GM12878 (cell line): ENCODE measurements at regions not wholly inside any gene's neighbourhood (a gene's known extent, or its start where the extent isn't known, plus 50 kb on each side); places are given as distances from the start of the nearest gene placed in this dataset.

ENCODE experiments used
- CHD1 ChIP-seq: IDR thresholded peaks from 2 replicates; pipeline ENCODE4 v1.6.1; 2012; ENCODE audit warnings: low read depth, low read length, improper control_type of control experiment
- CHD4 ChIP-seq: fragments of 200-600 bp; sonication (generic); IDR thresholded peaks from 2 replicates; pipeline ENCODE4 v1.6.1; 2016; ENCODE audit warnings: mild to moderate bottlenecking
- CTCF ChIP-seq, 3 experiments: IDR thresholded peaks in 2 of 3; conservative IDR thresholded peaks in 1 of 3; 2 replicates each; pipeline ENCODE4 v1.5.1; 2011; ENCODE audit warnings: low read depth in 3 of 3, low read length in 3 of 3, mild to moderate bottlenecking in 3 of 3, control low read depth in 2 of 3, moderate library complexity in 2 of 3, inconsistent platforms in 1 of 3, mixed read lengths in 1 of 3; ENCODE audit not compliant: control insufficient read depth in 2 of 3, insufficient read depth in 1 of 3; ENCODE audit errors: extremely low read depth in 1 of 3
- FOS ChIP-seq: IDR thresholded peaks from 3 replicates; pipeline ENCODE4 v1.6.1; 2011; ENCODE audit warnings: borderline replicate concordance; ENCODE audit not compliant: insufficient read length; ENCODE audit errors: extremely low read depth
- MLLT1 ChIP-seq: fragments of 450-650 bp; IDR thresholded peaks from 2 replicates; pipeline ENCODE4 v1.6.1; 2016; ENCODE audit warnings: mild to moderate bottlenecking
- RAD51 ChIP-seq: fragments of 450-650 bp; IDR thresholded peaks from 2 replicates; pipeline ENCODE4 v1.6.1; 2016; ENCODE audit warnings: moderate library complexity, mild to moderate bottlenecking, inconsistent platforms
- REST ChIP-seq: IDR thresholded peaks from 2 replicates; pipeline ENCODE4 v1.6.1; 2012; ENCODE audit warnings: mild to moderate bottlenecking, low read depth, low read length
- SPI1 ChIP-seq: IDR thresholded peaks from 2 replicates; pipeline ENCODE4 v1.6.1; 2011; ENCODE audit warnings: low read depth, mild to moderate bottlenecking, low read length, moderate library complexity, borderline replicate concordance; ENCODE audit not compliant: insufficient read depth

- no peak for TF ChIP-seq SPI1
- TF ChIP-seq RAD51 = no peak
- no peak for TF ChIP-seq REST
- no peak for TF ChIP-seq CTCF (IDR thresholded peaks at IDR 0.05 in 2 of 3, conservative IDR thresholded peaks at IDR 0.05 in 1 of 3; ENCODE audit: control insufficient read depth in 2 of 3, extremely low read depth in 1 of 3, insufficient read depth in 1 of 3, low read depth in 3 of 3, low read length in 3 of 3)
- TF ChIP-seq FOS = no peak
- TF ChIP-seq CHD4 = no peak
- no peak for TF ChIP-seq MLLT1
- no peak for TF ChIP-seq CHD1
Measured at GRCh38 chr20:21967481-21967880, 262.0 kb downstream of the PAX1 start.
